HepG2 (cell line): ENCODE measurements at regions not wholly inside any gene's neighbourhood (a gene's known extent, or its start where the extent isn't known, plus 50 kb on each side); places are given as distances from the start of the nearest gene placed in this dataset.

ENCODE experiments used
- ATAC-seq: fragments of 200-7000 bp; cut with Tn5 transposase; 3 replicates; pipeline ENCODE4 v1.9.1; 2020; ENCODE audit warnings: mild to moderate bottlenecking, moderate library complexity
- BruUV-seq: library from RNA; stranded (reverse); fragments of 400-500 nt; replicated peaks from 2 replicates; lab custom pipeline; 2021; lab: Mats Ljungman, UMichigan
- CTCF ChIA-PET: fragments of 300-600 bp; formaldehyde crosslinking; extraction: SDS; loops from one replicate; lab custom pipeline; 2021; ENCODE audit warnings: low total read pairs, inconsistent platforms, low intra/inter-chr PET ratio; lab: Yijun Ruan, JAX
- POLR2A ChIA-PET: fragments of 350-600 bp; sonication (Branson Sonifier 250); formaldehyde crosslinking; loops from one replicate; lab custom pipeline; 2020; ENCODE audit warnings: antibody characterized with exemption, inconsistent platforms; lab: Yijun Ruan, JAX
- DNase-seq: peaks from one replicate; pipeline ENCODE4 v3.0.0-alpha.2; 2015; ENCODE audit warnings: low spot score
- FAIRE-seq: peaks from 3 replicates; lab custom pipeline; 2011; peaks lifted over from hg19 to GRCh38; lab: Jason Lieb, UNC
- H2AFZ ChIP-seq: one replicate; pipeline ENCODE4 v1.6.1; 2011; ENCODE audit warnings: low read length, inconsistent platforms
- H3K27ac ChIP-seq: fragments of 300-600 bp; 3 replicates; pipeline ENCODE4 v1.8.0; 2011; ENCODE audit warnings: mixed run types, mild to moderate bottlenecking, mixed read lengths, low read length, inconsistent platforms; ENCODE audit not compliant: insufficient read depth; ENCODE audit errors: extremely low read length
- H3K27me3 ChIP-seq, 2 experiments: fragments of 200-600 bp in 1 of 2; 2 replicates in 1 of 2; 3 replicates in 1 of 2; pipeline versions ENCODE4 v1.6.0 to v1.8.0; 2011; ENCODE audit warnings: low read length in 2 of 2, mild to moderate bottlenecking in 2 of 2, moderate library complexity in 2 of 2, inconsistent platforms in 1 of 2; ENCODE audit not compliant: insufficient read depth in 2 of 2, control insufficient read depth in 1 of 2
- H3K36me3 ChIP-seq, 2 experiments: fragments of 200-600 bp in 1 of 2; replicated peaks in 1 of 2; 2 replicates in 1 of 2; 3 replicates in 1 of 2; pipeline versions ENCODE4 v1.5.1 to v1.8.0; 2011; ENCODE audit warnings: low read length in 2 of 2, inconsistent platforms in 1 of 2; ENCODE audit not compliant: insufficient read depth in 2 of 2, control insufficient read depth in 1 of 2
- H3K4me1 ChIP-seq: 2 replicates; pipeline ENCODE4 v1.5.1; 2012; ENCODE audit warnings: low read length, inconsistent platforms; ENCODE audit not compliant: insufficient read depth
- H3K4me2 ChIP-seq: 2 replicates; pipeline ENCODE4 v1.6.0; 2011; ENCODE audit warnings: low read depth, low read length, inconsistent platforms
- H3K4me3 ChIP-seq, 3 experiments: fragments of 200-600 bp in 1 of 3; sonication (generic), shearing (Covaris generic) in 1 of 3; replicated peaks in 1 of 3; 2 replicates each; pipeline ENCODE4 v1.5.1; 2011 to 2016; ENCODE audit warnings: low read length in 3 of 3, inconsistent platforms in 2 of 3, low read depth in 2 of 3, mild to moderate bottlenecking in 2 of 3, control low read depth in 1 of 3, mixed read lengths in 1 of 3; ENCODE audit not compliant: insufficient read depth in 1 of 3
- H3K79me2 ChIP-seq: one replicate; pipeline ENCODE4 v1.6.1; 2011; ENCODE audit warnings: low read length, inconsistent platforms; ENCODE audit not compliant: insufficient read depth
- H3K9ac ChIP-seq: 2 replicates; pipeline ENCODE4 v1.6.0; 2011; ENCODE audit warnings: mild to moderate bottlenecking, low read depth, low read length, inconsistent platforms; ENCODE audit not compliant: insufficient read depth
- H3K9me3 ChIP-seq: 2 replicates; pipeline ENCODE4 v1.5.1; 2012; ENCODE audit warnings: mild to moderate bottlenecking, low read length
- H4K20me1 ChIP-seq: 2 replicates; pipeline ENCODE4 v1.6.0; 2011; ENCODE audit warnings: inconsistent platforms, mild to moderate bottlenecking, low read length, moderate library complexity; ENCODE audit not compliant: insufficient read depth
- AGO2 ChIP-seq: fragments of 200-400 bp; formaldehyde crosslinking; optimal IDR thresholded peaks from 2 replicates; pipeline ENCODE3; 2017; ENCODE audit warnings: mild to moderate bottlenecking, low read depth, low read length, moderate library complexity
- HDAC6 ChIP-seq: fragments of 200-600 bp; sonication (generic); IDR thresholded peaks from 2 replicates; pipeline ENCODE4 v1.7.0; 2017; ENCODE audit warnings: mild to moderate bottlenecking, antibody characterized with exemption, low read length, low read depth
- KDM4B ChIP-seq: sonication (generic); formaldehyde crosslinking; IDR thresholded peaks from 2 replicates; pipeline ENCODE4 v1.4.0; 2020; ENCODE audit warnings: missing genetic modification reagents
- KDM5A ChIP-seq: fragments of 200-600 bp; sonication (generic); IDR thresholded peaks from 2 replicates; pipeline ENCODE4 v1.7.0; 2018; ENCODE audit warnings: antibody characterized with exemption, mild to moderate bottlenecking, low read length, borderline replicate concordance
- NR2C2 ChIP-seq: sonication (generic); formaldehyde crosslinking; IDR thresholded peaks from 2 replicates; pipeline ENCODE4 v1.4.0; 2020; ENCODE audit warnings: missing genetic modification reagents, mild to moderate bottlenecking, moderate library complexity, borderline replicate concordance
- RBFOX2 ChIP-seq: fragments of 200-400 bp; formaldehyde crosslinking; IDR thresholded peaks from 2 replicates; pipeline ENCODE4 v1.6.1; 2017; ENCODE audit warnings: low read depth, mild to moderate bottlenecking, low read length
- REPIN1 ChIP-seq: sonication (generic); formaldehyde crosslinking; IDR thresholded peaks from 2 replicates; pipeline ENCODE4 v1.8.0; 2022; ENCODE audit warnings: missing genetic modification reagents, low read depth, mild to moderate bottlenecking, borderline replicate concordance
- RFXANK ChIP-seq: IDR thresholded peaks from 2 replicates; pipeline ENCODE4 v1.6.1; 2016
- SUZ12 ChIP-seq: fragments of 150-350 bp; IDR thresholded peaks from 2 replicates; pipeline ENCODE4 v1.6.1; 2014; ENCODE audit warnings: low read depth, low read length
- TCF7 ChIP-seq: sonication (generic); IDR thresholded peaks from 2 replicates; pipeline ENCODE4 v1.6.1; 2016; ENCODE audit warnings: antibody characterized with exemption, low read depth
- U2AF1 ChIP-seq: fragments of 200-400 bp; formaldehyde crosslinking; optimal IDR thresholded peaks from 2 replicates; pipeline ENCODE3; 2017; ENCODE audit warnings: mild to moderate bottlenecking, low read depth, low read length
- UBTF ChIP-seq: sonication (generic); formaldehyde crosslinking; IDR thresholded peaks from 2 replicates; pipeline ENCODE4 v1.4.0; 2020; ENCODE audit warnings: mild to moderate bottlenecking, missing genetic modification reagents
- ZMYM2 ChIP-seq: sonication (generic); formaldehyde crosslinking; IDR thresholded peaks from 2 replicates; pipeline ENCODE4 v1.8.0; 2022; ENCODE audit warnings: mild to moderate bottlenecking, missing genetic modification reagents
- ZNF484 ChIP-seq: sonication (generic); formaldehyde crosslinking; IDR thresholded peaks from 2 replicates; pipeline ENCODE4 v1.5.1; 2020; ENCODE audit warnings: mild to moderate bottlenecking, low read depth, missing genetic modification reagents, borderline replicate concordance
- ZNF614 ChIP-seq: IDR thresholded peaks from 2 replicates; pipeline ENCODE4 v1.6.1; 2018; ENCODE audit warnings: missing biosample characterization, missing genetic modification reagents, inconsistent platforms, borderline replicate concordance
- ZNF616 ChIP-seq: sonication (generic); formaldehyde crosslinking; IDR thresholded peaks from 2 replicates; pipeline ENCODE4 v1.5.0; 2020; ENCODE audit warnings: low read depth, mild to moderate bottlenecking, missing genetic modification reagents
- ZNF629 ChIP-seq: sonication (generic); formaldehyde crosslinking; conservative IDR thresholded peaks from 2 replicates; pipeline ENCODE4 v1.5.0; 2020; ENCODE audit warnings: missing genetic modification reagents
- ZNF644 ChIP-seq: IDR thresholded peaks from 2 replicates; pipeline ENCODE4 v1.6.1; 2016; ENCODE audit warnings: low read depth
- whole genome bisulfite sequencing: methylation state at CpG from one replicate; pipeline ENCODE4 v1.1.6; 2017; ENCODE audit warnings: low lambda C conversion rate; 5-methylcytosine and 5-hydroxymethylcytosine counted together
- in situ Hi-C: cut with HindIII; loops from 2 replicates; pipeline ENCODE4 v1.10.0; 2017; ENCODE audit warnings: low pct_unique_long_range_greater_than_20kb; ENCODE audit not compliant: extremely low pct_ligation_motif_present
- intact Hi-C: fragments of 100-400 bp; cut with micrococcal nuclease; formaldehyde crosslinking; loops from one replicate; pipeline ENCODE4 v1.10.0; 2022; ENCODE audit not compliant: unreplicated experiment
- TF ChIP-seq, protein P1 (sequence below): sonication (generic); formaldehyde crosslinking; IDR thresholded peaks from 2 replicates; pipeline ENCODE4 v1.4.0; 2020; ENCODE audit warnings: missing genetic modification reagents
- TF ChIP-seq, protein P2 (sequence below): sonication (generic); formaldehyde crosslinking; IDR thresholded peaks from 2 replicates; pipeline ENCODE4 v1.4.0; 2020; ENCODE audit warnings: low read depth, missing genetic modification reagents

GRCh38 chr2:184201246-184201645, 397.1 kb upstream of the ZNF804A start (continued):
- TF ChIP-seq U2AF1 (no peak), NR2C2 (CRISPR knock-in tag) (no peak), KDM5A (no peak)
- TF ChIP-seq, protein P1, sequence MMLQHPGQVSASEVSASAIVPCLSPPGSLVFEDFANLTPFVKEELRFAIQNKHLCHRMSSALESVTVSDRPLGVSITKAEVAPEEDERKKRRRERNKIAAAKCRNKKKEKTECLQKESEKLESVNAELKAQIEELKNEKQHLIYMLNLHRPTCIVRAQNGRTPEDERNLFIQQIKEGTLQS (CRISPR knock-in tag): no peak

DNA sequence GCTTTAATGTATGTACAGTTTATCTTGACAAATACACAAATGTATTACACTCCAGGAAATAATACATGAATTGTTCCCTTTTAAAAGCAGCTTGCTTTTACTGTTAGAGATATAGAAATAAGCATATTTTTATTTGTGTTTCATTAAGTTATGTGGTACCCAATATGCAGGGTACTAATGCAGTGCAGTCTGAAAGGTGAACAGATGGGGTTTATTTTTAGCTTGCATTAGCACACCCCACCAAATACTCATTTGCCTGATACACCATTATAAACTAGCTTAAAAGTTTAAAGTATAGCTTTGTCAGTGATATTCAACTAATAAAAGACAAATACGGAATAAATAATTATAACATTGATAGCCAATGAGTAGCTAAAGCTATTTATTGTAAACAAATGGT, 394.7 kb upstream of the ZNF804A start:
- no TSS peak for BruUV-seq
- ATAC-seq (no peak), FAIRE-seq (no peak), DNase-seq (no peak)
- Histone ChIP-seq H3K4me1 (no peaks in the 10 kb centered on the region), H3K27ac (no peak overlapping the region), H4K20me1 (no peaks in the 10 kb centered on the region), H3K36me3 (no peaks in the 10 kb centered on the region), H3K4me2 (no peak overlapping the region), H3K79me2 (no peaks in the 10 kb centered on the region), H3K4me3 (no peak overlapping the region), H3K9me3 (no peaks in the 10 kb centered on the region), H2AFZ (no peak overlapping the region), H3K9ac (no peak overlapping the region), H3K27me3 (no peaks in the 10 kb centered on the region)
- CTCF ChIA-PET: no interaction called here
- in situ Hi-C loops (no loop called here), intact Hi-C loops (no loop called here)
- WGBS: 3% methylated on average over 1 of the region's 1 CpG
- POLR2A ChIA-PET: no interaction called here
- TF ChIP-seq ZNF616 (CRISPR knock-in tag) (no peak), RFXANK (no peak), SUZ12 (no peak), ZNF614 (CRISPR knock-in tag) (no peak), AGO2 (no peak), ZMYM2 (CRISPR knock-in tag) (no peak), ZNF644 (CRISPR knock-in tag) (no peak), HDAC6 (no peak), ZNF629 (CRISPR knock-in tag) (no peak), REPIN1 (CRISPR knock-in tag) (no peak), KDM4B (no peak), ZNF484 (CRISPR knock-in tag) (no peak), RBFOX2 (no peak), TCF7 (no peak), UBTF (CRISPR knock-in tag) (no peak)
- TF ChIP-seq, protein P2, sequence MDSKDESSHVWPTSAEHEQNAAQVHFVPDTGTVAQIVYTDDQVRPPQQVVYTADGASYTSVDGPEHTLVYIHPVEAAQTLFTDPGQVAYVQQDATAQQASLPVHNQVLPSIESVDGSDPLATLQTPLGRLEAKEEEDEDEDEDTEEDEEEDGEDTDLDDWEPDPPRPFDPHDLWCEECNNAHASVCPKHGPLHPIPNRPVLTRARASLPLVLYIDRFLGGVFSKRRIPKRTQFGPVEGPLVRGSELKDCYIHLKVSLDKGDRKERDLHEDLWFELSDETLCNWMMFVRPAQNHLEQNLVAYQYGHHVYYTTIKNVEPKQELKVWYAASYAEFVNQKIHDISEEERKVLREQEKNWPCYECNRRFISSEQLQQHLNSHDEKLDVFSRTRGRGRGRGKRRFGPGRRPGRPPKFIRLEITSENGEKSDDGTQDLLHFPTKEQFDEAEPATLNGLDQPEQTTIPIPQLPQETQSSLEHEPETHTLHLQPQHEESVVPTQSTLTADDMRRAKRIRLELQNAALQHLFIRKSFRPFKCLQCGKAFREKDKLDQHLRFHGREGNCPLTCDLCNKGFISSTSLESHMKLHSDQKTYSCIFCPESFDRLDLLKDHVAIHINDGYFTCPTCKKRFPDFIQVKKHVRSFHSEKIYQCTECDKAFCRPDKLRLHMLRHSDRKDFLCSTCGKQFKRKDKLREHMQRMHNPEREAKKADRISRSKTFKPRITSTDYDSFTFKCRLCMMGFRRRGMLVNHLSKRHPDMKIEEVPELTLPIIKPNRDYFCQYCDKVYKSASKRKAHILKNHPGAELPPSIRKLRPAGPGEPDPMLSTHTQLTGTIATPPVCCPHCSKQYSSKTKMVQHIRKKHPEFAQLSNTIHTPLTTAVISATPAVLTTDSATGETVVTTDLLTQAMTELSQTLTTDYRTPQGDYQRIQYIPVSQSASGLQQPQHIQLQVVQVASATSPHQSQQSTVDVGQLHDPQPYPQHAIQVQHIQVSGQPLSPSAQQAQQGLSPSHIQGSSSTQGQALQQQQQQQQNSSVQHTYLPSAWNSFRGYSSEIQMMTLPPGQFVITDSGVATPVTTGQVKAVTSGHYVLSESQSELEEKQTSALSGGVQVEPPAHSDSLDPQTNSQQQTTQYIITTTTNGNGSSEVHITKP: no peak
